ENCODE measurements at regions not wholly inside any gene's neighbourhood (a gene's known extent, or its start where the extent isn't known, plus 50 kb on each side); places are given as distances from the start of the nearest gene placed in this dataset.

GRCh38 chr2:138853761-138854160 is 73.6 kb upstream of the NXPH2 start:
- TF ChIP-seq CTCF (IDR thresholded peaks at IDR 0.05; ENCODE audit: low read depth, low read length) (no peak), EZH2phosphoT487 (IDR thresholded peaks at IDR 0.05; ENCODE audit: low read depth) (no peak)

Measured in OCI-LY3 (cell line).